ENCODE measurements at regions not wholly inside any gene's neighbourhood (a gene's known extent, or its start where the extent isn't known, plus 50 kb on each side); places are given as distances from the start of the nearest gene placed in this dataset.

GRCh38 chr1:187091666-187092065 lies 262.9 kb downstream of the PLA2G4A start:
- DNase-seq, result no peak

DNA sequence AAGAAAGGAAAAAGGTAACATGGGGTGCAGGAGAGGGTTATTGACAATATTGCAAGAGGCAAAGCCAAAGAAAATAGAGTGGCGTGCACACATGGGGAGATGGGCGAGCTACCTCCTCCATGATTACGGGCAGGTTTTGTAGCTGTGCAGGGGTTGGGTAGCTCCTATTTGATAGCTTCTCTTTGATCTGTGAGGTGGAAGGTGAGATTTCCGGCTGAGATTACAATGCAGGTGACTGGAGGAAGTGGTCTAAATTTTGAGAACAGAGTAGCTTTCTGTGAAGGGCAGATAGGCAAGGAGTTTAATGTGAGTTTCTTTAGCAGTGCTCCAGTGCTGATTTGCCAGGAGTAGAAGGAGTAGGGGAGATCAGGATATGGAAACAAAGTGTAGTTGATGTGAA lies 263.4 kb downstream of the PLA2G4A start:
- DNase-seq, result no peak

GRCh38 chr1:187096689-187097088 lies 267.9 kb downstream of the PLA2G4A start:
- no peak for DNase-seq

DNA sequence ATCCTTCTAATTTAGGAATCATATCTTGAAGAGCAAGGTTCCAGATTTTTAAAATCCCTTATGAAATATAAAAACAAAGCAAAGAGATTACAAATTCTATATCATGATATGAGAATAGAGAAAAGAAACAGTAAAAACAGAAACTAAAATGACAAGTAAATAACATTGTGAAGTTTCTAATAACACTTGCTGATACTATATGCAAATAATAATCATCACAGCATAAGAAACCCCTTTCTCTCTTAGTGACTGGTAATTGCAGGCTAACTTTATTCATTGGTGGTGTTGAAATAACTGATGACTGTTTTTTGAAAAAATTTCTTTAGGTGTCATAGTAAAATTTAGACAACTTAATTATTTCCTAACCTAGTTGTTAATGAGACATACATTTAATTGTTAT lies 281.6 kb downstream of the PLA2G4A start:
- DNase-seq, result no peak

GRCh38 chr1:187114792-187115191 lies 286.0 kb downstream of the PLA2G4A start:
- no peak for DNase-seq

- DNase-seq, result peak in 1 of 14 donors; percentile 94
Observed at GRCh38 chr1:187121661-187122060, 292.9 kb downstream of the PLA2G4A start.

DNA sequence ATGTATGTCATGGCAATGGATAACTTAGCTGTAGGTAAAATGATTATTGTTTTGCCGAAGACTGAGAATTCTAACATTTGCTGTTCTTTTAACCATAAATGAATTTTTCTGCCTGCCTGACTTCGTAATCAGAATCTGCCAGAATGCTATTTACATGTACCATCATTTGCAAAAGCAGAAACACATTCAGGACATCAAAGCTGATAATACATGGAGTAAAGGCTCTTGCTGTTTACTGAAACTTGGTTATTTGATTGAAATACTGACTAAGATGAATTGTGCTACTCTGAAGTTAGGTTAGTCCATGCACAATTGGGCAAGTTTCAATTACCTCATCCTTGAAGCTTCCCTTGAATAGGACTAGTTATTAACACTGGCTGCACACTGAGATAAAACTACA lies 293.8 kb downstream of the PLA2G4A start:
- DNase-seq, result peak in 1 of 14 donors; percentile 56

DNA sequence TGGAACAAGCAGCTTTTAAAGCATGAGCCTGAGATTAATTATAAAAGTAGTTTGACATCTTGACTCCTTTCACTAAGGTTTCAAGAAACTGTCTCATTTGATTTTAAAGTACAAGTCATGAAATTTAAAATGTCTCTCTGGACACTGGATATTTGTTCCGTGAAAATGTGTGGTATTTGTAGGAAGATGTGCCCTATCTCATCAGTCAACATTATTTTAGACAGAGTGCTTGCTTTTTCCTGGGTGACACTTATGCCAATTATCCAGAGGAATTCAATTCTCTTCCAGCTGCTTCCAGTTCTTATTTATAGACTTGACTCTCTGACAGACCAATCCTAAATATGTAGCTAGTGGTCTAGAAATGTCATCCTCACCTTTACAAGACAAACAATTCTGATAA lies 300.4 kb downstream of the PLA2G4A start:
- no peak for DNase-seq

DNA sequence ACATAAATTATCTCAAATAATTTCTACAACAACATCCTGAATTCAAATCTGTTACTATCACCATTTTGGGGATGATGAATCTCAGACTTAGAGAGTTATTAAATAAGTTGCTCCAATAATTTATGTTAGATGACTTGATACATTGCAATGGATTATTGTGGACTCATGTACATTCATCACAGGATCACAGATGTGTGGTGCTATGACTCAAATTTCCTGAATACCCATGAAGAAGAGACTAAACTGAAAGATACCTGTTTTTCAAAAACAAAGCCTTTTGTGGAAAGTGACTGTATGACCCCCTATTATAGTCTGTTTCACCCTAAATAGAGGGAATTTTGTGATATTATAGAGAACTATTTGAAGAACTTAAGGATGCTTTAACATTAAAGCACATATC lies 315.0 kb downstream of the PLA2G4A start:
- no peak for DNase-seq

DNA sequence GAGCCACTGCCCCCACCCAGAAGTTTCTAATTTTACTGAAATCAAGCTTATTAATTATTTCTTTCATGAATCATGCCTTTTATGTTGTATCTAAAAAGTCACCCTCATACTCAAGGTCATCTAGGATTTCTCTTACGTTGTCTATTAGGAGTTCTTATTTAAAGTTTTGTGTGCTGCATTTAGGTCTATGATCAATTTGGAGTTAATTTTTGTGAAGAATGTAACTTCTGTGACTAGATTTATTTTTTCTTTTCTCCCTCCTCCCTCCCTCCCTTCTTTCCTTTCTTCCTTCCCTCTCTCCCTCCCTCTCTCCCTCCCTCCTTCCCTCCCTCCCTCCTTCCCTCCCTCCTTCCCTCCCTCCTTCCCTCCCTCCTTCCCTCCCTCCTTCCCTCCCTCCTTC lies 317.6 kb downstream of the PLA2G4A start:
- DNase-seq, result no peak

- DNase-seq, result no peak
Observed at GRCh38 chr1:187151555-187151954, 322.8 kb downstream of the PLA2G4A start.

DNA sequence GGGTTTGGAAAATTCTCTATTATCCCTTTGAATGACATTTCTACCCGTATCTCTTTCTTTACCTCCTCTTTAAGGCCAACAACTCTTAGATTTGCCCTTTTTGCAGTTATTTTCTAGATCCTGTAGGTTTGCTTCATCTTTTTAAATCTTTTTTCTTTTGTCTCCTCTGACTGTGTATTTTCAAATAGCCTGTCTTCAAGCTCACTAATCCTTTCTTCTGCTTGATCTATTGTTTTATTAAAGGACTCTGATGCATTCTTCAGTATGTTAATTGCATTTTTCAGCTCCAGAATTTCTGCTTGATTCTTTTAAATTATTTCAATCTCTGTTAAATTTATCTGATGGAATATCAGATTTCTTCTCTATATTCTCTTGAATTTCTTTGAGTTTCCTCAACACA lies 324.3 kb downstream of the PLA2G4A start:
- no peak for DNase-seq

DNA sequence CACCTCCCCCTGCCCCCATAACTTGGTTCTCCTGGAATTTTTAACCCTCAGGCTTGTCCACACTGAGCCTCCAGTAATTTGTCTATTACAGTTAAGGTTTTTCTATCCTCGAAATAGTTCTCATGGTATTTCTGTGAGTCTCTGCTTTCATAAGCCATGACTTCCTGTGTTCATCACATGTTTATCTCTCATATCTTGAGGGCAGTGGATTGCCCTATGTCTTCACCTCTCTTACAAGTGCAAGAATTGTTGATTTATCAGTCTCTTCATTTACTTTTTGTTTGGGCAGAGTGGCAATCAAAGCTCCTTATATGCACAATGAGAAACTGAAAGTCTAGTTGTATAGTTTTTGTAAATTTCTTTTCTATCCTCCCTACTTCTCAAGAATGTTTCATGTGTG lies 328.4 kb downstream of the PLA2G4A start:
- no peak for DNase-seq

- DNase-seq, result no peak
Observed at GRCh38 chr1:187157552-187157951, 328.8 kb downstream of the PLA2G4A start.

DNA sequence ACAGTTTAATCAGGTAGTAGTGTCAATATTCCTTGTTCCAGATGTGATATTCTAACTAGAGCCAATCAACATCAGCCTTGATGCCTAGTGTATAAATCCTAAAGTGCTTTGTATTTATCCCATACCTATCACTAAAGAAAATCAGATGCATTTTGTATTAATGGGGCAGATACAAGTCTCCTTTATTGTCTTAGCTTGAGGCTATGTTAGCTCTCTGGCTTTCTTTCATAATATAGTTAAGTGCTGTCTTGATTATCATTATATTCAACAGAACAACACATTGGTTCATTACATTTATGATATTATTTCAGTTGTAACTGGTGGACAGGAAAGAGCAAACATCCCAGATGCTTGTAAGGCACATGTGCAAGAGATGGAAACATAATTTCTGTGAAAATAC lies 338.8 kb downstream of the PLA2G4A start:
- DNase-seq, result no peak

- DNase-seq, result no peak
Observed at GRCh38 chr1:187168297-187168696, 339.5 kb downstream of the PLA2G4A start.

GRCh38 chr1:187185389-187185788 lies 356.6 kb downstream of the PLA2G4A start:
- no peak for DNase-seq

DNA sequence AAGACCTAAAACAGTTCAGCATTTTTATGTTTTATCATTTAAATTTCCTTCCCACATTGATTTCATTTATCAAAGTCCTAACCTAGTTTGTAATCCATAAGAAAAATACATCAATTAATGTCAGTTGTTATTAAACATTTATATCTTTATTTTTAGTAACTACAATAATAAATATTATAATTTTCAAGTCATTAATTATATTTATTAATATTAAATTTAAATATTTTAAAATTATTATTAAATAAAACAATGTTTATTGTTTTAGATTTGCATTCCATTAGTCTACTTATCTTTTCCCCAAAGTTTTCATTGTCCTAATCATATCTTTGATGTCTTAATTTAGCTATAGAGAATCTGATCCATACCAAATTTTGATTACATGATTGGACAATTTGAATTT lies 368.9 kb downstream of the PLA2G4A start:
- DNase-seq, result no peak

DNA sequence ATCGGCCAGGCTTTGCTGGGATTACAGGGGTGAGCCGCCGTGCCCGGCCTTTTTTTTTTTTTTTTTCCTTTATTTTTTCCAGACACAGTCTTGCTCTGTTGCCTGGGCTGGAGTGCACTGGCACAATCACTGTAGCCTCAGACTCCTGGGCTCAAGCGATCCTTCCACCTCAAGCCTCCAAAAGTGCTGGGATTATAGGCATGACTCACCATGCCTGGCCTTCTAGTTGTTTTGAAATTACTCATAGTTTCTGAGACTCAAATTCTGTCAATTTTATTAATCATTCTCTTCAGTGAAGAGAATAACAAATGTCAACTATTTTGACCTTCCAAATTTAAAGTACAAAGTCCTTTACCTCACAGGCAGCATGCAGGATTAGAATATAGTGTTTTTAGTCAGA lies 374.5 kb downstream of the PLA2G4A start:
- no peak for DNase-seq

- DNase-seq, result no peak
Observed at GRCh38 chr1:187212377-187212776, 383.6 kb downstream of the PLA2G4A start.

- DNase-seq, result no peak
Observed at GRCh38 chr1:187226396-187226795, 397.6 kb downstream of the PLA2G4A start.

DNA sequence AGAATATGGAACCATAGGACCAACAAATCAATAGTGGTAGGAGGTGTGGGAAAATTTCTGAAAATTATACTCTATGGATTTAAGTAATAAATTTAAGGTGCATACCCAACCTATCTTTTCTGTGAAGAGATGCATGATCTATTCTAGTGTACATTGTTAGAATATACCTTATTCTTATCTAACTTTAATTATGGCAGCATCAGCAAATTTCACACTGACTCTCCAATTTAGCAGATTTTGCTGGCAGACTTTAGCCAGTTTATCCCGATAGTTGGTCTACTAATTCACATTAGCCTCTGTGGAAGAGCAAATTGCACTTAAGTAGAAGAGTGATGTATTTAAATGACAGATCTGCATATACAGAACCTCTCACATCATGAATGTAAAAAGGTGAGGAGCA lies 400.0 kb downstream of the PLA2G4A start:
- DNase-seq, result no peak

DNA sequence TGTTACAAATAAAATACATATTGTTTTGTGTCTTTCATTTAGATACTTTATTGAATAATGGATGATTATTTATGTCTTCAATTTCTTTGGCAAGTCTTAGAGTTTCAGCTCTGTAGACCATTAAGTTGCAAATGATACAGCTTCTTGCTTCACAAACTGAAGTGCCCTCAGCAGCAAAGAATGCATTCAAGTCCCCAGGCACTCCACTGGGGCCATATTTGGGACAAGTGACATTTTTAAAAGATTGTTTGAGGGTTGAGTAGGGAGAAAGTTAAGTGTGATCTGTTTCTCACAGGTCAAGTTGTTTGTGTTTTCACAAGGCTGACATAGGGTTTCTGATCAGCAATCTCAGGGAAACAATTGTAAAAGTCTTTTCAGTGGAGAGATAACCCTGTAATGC lies 400.7 kb downstream of the PLA2G4A start:
- DNase-seq, result no peak

GRCh38 chr1:187234706-187235105 lies 406.0 kb downstream of the PLA2G4A start:
- DNase-seq, result no peak

GRCh38 chr1:187236199-187236598 lies 407.4 kb downstream of the PLA2G4A start:
- DNase-seq, result no peak

GRCh38 chr1:187236676-187237075 lies 407.9 kb downstream of the PLA2G4A start:
- DNase-seq, result no peak

Measured in C1 segment of cervical spinal cord (tissue), 14 donors.